GM23248 (cell line): ENCODE measurements at regions not wholly inside any gene's neighbourhood (a gene's known extent, or its start where the extent isn't known, plus 50 kb on each side); places are given as distances from the start of the nearest gene placed in this dataset.

ENCODE experiments used
- DNase-seq: peaks from one replicate; pipeline ENCODE4 v3.0.0-alpha.2; 2015
- H2AFZ ChIP-seq: fragments of 200-600 bp; sonication (generic); 2 replicates; pipeline ENCODE4 v1.6.1; 2016; ENCODE audit warnings: antibody characterized with exemption
- H3F3A ChIP-seq: fragments of 200-600 bp; sonication (generic); 2 replicates; pipeline ENCODE4 v1.6.1; 2016; ENCODE audit warnings: mild to moderate bottlenecking, antibody characterized with exemption, mixed run types; ENCODE audit not compliant: insufficient read depth
- H3K27ac ChIP-seq: fragments of 200-600 bp; sonication (generic); 2 replicates; pipeline ENCODE4 v1.5.1; 2016; ENCODE audit warnings: mild to moderate bottlenecking
- H3K27me3 ChIP-seq: fragments of 200-600 bp; sonication (generic); replicated peaks from 2 replicates; pipeline ENCODE4 v1.6.1; 2016; ENCODE audit warnings: mild to moderate bottlenecking; ENCODE audit not compliant: insufficient read depth
- H3K36me3 ChIP-seq: fragments of 200-600 bp; sonication (generic); 2 replicates; pipeline ENCODE4 v1.6.1; 2016; ENCODE audit warnings: low read depth, mild to moderate bottlenecking
- H3K4me1 ChIP-seq: fragments of 200-600 bp; sonication (generic); 2 replicates; pipeline ENCODE4 v1.6.1; 2016; ENCODE audit warnings: mild to moderate bottlenecking; ENCODE audit not compliant: insufficient read depth
- H3K4me2 ChIP-seq: fragments of 200-600 bp; sonication (generic); one replicate; pipeline ENCODE4 v1.6.1; 2016; ENCODE audit warnings: mild to moderate bottlenecking; ENCODE audit not compliant: unreplicated experiment
- H3K4me3 ChIP-seq: fragments of 200-600 bp; sonication (generic); 2 replicates; pipeline ENCODE4 v1.5.1; 2016; ENCODE audit warnings: mild to moderate bottlenecking
- H3K79me2 ChIP-seq: fragments of 200-600 bp; sonication (generic); 2 replicates; pipeline ENCODE4 v1.6.1; 2016; ENCODE audit warnings: mild to moderate bottlenecking; ENCODE audit not compliant: insufficient read depth
- H3K9ac ChIP-seq: fragments of 200-600 bp; sonication (generic); 2 replicates; pipeline ENCODE4 v1.6.1; 2016; ENCODE audit warnings: mild to moderate bottlenecking
- H3K9me2 ChIP-seq: fragments of 200-600 bp; sonication (generic); 2 replicates; pipeline ENCODE4 v1.6.1; 2016; ENCODE audit warnings: mixed run types, mild to moderate bottlenecking, moderate library complexity; ENCODE audit not compliant: insufficient read depth
- H3K9me3 ChIP-seq: fragments of 200-600 bp; sonication (generic); one replicate; pipeline ENCODE4 v1.6.1; 2017; ENCODE audit warnings: low read depth
- H4K20me1 ChIP-seq: fragments of 200-600 bp; sonication (generic); 2 replicates; pipeline ENCODE4 v1.6.0; 2016; ENCODE audit not compliant: insufficient read depth
- EZH2 ChIP-seq: fragments of 200-600 bp; sonication (generic); IDR thresholded peaks from 2 replicates; pipeline ENCODE4 v1.6.1; 2018; ENCODE audit warnings: antibody characterized with exemption, mild to moderate bottlenecking; ENCODE audit not compliant: insufficient read depth, poor library complexity, severe bottlenecking
- EZH2phosphoT487 ChIP-seq: fragments of 200-600 bp; sonication (generic); IDR thresholded peaks from 2 replicates; pipeline ENCODE4 v1.6.1; 2018; ENCODE audit warnings: antibody characterized with exemption, moderate library complexity, mild to moderate bottlenecking, low read depth; ENCODE audit not compliant: insufficient read depth
- WGBS, 2 experiments: methylation state at CpG; one replicate each; pipeline ENCODE4 v1.1.6; 2015 to 2017; ENCODE audit warnings: low lambda C conversion rate in 2 of 2, low coverage in 1 of 2; ENCODE audit errors: missing lambda C conversion rate in 2 of 2; 5-methylcytosine and 5-hydroxymethylcytosine counted together
- in situ Hi-C: fragments of 300-500 bp; cut with MboI; formaldehyde crosslinking; loops from 2 replicates; pipeline ENCODE4 v1.15.0; 2020

DNA sequence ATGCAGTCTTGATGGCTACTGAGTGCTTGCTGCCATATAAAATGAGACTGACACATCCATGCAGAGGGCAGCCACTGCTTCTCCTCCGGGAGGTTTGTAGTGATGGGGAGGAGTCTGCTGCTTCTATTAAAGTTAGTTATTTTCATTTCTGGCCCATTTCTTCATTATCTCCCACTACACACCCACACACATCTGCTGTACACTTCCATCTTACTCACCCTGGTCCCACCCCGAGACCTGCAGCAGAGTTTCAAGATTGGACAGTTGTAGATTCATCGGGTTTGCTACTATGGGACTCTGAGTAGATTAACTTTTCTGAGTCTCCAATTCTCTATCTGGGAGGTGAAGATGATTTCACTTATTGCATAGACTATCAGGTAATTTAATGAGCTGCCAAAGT lies 176.2 kb upstream of the SNX19 start:
- H3K4me2 ChIP-seq: no peak overlapping the region
- peak; percentile 53 for DNase-seq
- no peaks in the 10 kb centered on the region for H3K9me3 ChIP-seq
- no peaks in the 10 kb centered on the region for H3K79me2 ChIP-seq
- H3K27me3 ChIP-seq: no peaks in the 10 kb centered on the region
- in situ Hi-C loops: no loop called here
- no peak overlapping the region for H2AFZ ChIP-seq
- H3K4me1 ChIP-seq: no peaks in the 10 kb centered on the region
- no peak overlapping the region for H3K27ac ChIP-seq
- no peak overlapping the region for H3K9ac ChIP-seq
- H3K36me3 ChIP-seq: no peaks in the 10 kb centered on the region
- no peaks in the 10 kb centered on the region for H3K9me2 ChIP-seq
- no peak for TF ChIP-seq EZH2
- TF ChIP-seq EZH2phosphoT487: no peak
- H3K4me3 ChIP-seq: no peak overlapping the region
- H4K20me1 ChIP-seq: no peaks in the 10 kb centered on the region
- no peaks in the 10 kb centered on the region for H3F3A ChIP-seq
- 37 to 59% methylated on average over 3 of the region's 3 CpGs for WGBS, 2 experiments

DNA sequence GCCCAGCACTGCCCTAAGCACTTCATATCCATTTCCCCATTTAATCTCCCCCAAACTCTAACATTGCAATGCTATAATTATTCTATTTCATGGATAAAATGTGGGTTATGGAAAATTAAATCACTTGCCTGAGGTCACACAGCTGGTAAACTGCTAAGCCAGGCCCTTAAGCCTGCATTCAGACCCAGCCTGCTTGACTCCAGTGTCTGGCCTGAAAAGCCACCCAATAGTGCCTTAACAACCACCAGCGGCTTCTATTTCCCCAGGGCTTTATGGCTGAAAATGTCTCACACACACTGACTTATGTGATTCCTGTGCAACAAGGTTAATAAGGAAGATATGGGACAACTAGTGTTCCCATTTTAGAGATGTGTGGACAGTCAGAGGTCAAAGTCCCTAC lies 178.5 kb upstream of the SNX19 start:
- Histone ChIP-seq H3K9me2 (no peaks in the 10 kb centered on the region), H3K9ac (no peak overlapping the region), H3K4me1 (peaks cover 13% of the 10 kb centered on the region), H3K27ac (no peak overlapping the region), H3K9me3 (no peaks in the 10 kb centered on the region), H3K4me2 (no peak overlapping the region), H4K20me1 (no peaks in the 10 kb centered on the region), H2AFZ (no peak overlapping the region), H3F3A (peaks cover 12% of the 10 kb centered on the region; the same call in 1 of the 2 replicates), H3K36me3 (no peaks in the 10 kb centered on the region), H3K79me2 (no peaks in the 10 kb centered on the region), H3K4me3 (no peak overlapping the region), H3K27me3 (no peaks in the 10 kb centered on the region)
- WGBS, 2 experiments: 80 to 86% methylated on average over 1 of the region's 1 CpG
- DNase-seq: no peak
- TF ChIP-seq EZH2: no peak
- TF ChIP-seq EZH2phosphoT487: no peak
- in situ Hi-C loops: no loop called here

DNA sequence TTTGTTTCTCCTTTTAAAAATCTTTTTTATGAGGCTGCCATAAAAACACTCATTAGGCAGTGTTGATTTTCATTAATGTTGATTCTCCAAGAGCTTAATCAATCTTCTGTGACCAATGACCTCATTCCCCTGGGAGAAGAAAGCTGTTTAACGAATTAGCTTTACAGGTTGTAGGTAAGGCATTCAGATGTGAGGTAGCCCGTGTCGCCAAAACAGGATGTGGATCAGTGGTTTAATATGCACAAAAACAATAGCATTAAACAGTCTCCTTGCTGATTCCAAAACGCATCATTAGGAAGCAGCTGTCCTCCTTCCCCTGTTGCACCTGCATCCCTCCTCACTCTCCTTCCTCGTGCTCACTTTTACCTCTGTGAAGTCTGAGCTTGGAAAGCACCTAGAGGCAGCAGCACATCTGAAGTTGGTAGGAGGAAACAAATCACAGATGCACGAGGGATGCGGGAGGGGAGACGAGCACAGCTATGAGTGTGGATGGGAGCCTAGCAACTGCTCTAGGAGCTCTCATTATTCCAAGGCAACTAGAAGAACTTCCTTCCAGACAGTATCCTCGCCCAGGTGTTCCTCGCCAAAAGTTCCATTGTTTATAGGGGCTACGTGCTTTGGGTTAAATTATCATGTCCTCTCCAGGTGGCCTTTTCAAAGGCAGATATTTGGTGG lies 179.4 kb upstream of the SNX19 start:
- 62 to 70% methylated on average over 11 of the region's 11 CpGs for WGBS, 2 experiments
- peaks cover 17% of the 10 kb centered on the region; the same call in 1 of the 2 replicates for H3F3A ChIP-seq
- no peaks in the 10 kb centered on the region for H3K79me2 ChIP-seq
- no peak overlapping the region for H3K4me3 ChIP-seq
- H4K20me1 ChIP-seq: no peaks in the 10 kb centered on the region
- no peak overlapping the region for H3K27ac ChIP-seq
- TF ChIP-seq EZH2 (no peak), EZH2phosphoT487 (no peak)
- no peaks in the 10 kb centered on the region for H3K36me3 ChIP-seq
- no peaks in the 10 kb centered on the region for H3K9me3 ChIP-seq
- no peak for DNase-seq
- H3K4me2 ChIP-seq: no peak overlapping the region
- H3K27me3 ChIP-seq: no peaks in the 10 kb centered on the region
- no peak overlapping the region for H3K9ac ChIP-seq
- no peaks in the 10 kb centered on the region for H3K9me2 ChIP-seq
- in situ Hi-C loops: no loop called here
- H3K4me1 ChIP-seq: peaks cover 16% of the 10 kb centered on the region
- no peak overlapping the region for H2AFZ ChIP-seq

DNA sequence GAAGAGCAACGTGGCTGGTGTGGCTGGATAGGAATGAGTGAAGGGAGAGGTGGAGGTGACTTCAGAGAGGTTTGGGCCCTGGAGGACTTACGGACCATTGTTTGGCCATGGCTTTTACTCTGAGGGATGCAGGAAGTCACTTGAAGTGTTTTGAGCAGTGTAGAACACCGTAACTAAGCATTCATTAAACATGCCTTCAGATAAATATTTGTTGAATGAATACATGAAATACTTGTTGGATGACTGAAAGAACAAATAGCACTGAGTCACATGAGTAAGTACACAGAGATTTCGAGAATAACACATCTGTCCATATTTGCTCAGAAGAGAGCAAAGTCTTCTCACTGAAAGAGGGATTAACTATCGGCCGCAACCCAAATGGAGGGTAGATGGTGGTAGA lies 182.7 kb upstream of the SNX19 start:
- Histone ChIP-seq H3K9ac (no peak overlapping the region), H2AFZ (0 out of 2 replicates have a peak overlapping the region, but pooled peaks have one; percentile 11), H3K79me2 (no peaks in the 10 kb centered on the region), H3K27me3 (no peaks in the 10 kb centered on the region), H3K4me1 (peaks cover 16% of the 10 kb centered on the region), H3F3A (peaks cover 17% of the 10 kb centered on the region; the same call in 1 of the 2 replicates), H3K9me3 (no peaks in the 10 kb centered on the region), H4K20me1 (no peaks in the 10 kb centered on the region), H3K9me2 (no peaks in the 10 kb centered on the region), H3K4me2 (no peak overlapping the region), H3K36me3 (no peaks in the 10 kb centered on the region), H3K4me3 (no peak overlapping the region; the same call in 1 of the 2 replicates), H3K27ac (peak overlapping the region; percentile 62)
- peak; percentile 80 for DNase-seq
- in situ Hi-C loops: no loop called here
- TF ChIP-seq EZH2 (no peak), EZH2phosphoT487 (no peak)
- WGBS, 2 experiments: 33 to 41% methylated on average over 6 of the region's 6 CpGs
